Neural crest cell (in vitro differentiated cells): ENCODE measurements at regions not wholly inside any gene's neighbourhood (a gene's known extent, or its start where the extent isn't known, plus 50 kb on each side); places are given as distances from the start of the nearest gene placed in this dataset.
A peak's percentile ranks its signal among the peaks of the same experiment; 100 is the strongest.

Experiments
- DNase-seq: peaks from one replicate; pipeline ENCODE4 v3.0.0; 2021; ENCODE audit warnings: low read depth, mixed read lengths, low spot score
- H3K27ac Mint-ChIP-seq: one replicate; pipeline ENCODE4 v1.8.0; 2021; ENCODE audit warnings: mild to moderate bottlenecking, mixed read lengths; ENCODE audit not compliant: unreplicated experiment
- H3K27me3 Mint-ChIP-seq: 2 replicates; pipeline ENCODE4 v1.8.0; 2021; ENCODE audit warnings: low read depth, mild to moderate bottlenecking, mixed read lengths
- H3K36me3 Mint-ChIP-seq: 2 replicates; pipeline ENCODE4 v1.8.0; 2021; ENCODE audit warnings: low read depth, mild to moderate bottlenecking, mixed read lengths
- H3K4me1 Mint-ChIP-seq: 2 replicates; pipeline ENCODE4 v1.8.0; 2021; ENCODE audit warnings: mixed read lengths
- H3K4me3 Mint-ChIP-seq: one replicate; pipeline ENCODE4 v1.8.0; 2021; ENCODE audit warnings: mild to moderate bottlenecking, mixed read lengths
- H3K9me3 Mint-ChIP-seq: 2 replicates; pipeline ENCODE4 v1.8.0; 2021; ENCODE audit warnings: mixed read lengths
- TF ChIP-seq, protein P1 (sequence below): fragments of 200-600 bp; sonication (generic); conservative IDR thresholded peaks from 2 replicates; pipeline ENCODE4 v1.5.0; 2021; ENCODE audit warnings: antibody characterized with exemption, mild to moderate bottlenecking

- TF ChIP-seq, protein P1, sequence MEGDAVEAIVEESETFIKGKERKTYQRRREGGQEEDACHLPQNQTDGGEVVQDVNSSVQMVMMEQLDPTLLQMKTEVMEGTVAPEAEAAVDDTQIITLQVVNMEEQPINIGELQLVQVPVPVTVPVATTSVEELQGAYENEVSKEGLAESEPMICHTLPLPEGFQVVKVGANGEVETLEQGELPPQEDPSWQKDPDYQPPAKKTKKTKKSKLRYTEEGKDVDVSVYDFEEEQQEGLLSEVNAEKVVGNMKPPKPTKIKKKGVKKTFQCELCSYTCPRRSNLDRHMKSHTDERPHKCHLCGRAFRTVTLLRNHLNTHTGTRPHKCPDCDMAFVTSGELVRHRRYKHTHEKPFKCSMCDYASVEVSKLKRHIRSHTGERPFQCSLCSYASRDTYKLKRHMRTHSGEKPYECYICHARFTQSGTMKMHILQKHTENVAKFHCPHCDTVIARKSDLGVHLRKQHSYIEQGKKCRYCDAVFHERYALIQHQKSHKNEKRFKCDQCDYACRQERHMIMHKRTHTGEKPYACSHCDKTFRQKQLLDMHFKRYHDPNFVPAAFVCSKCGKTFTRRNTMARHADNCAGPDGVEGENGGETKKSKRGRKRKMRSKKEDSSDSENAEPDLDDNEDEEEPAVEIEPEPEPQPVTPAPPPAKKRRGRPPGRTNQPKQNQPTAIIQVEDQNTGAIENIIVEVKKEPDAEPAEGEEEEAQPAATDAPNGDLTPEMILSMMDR: peak; percentile 45
- no peak for DNase-seq
- Mint-ChIP-seq H3K27ac (no peak overlapping the region), H3K4me1 (peaks cover 14% of the 10 kb centered on the region), H3K27me3 (no peaks in the 10 kb centered on the region), H3K4me3 (no peak overlapping the region), H3K36me3 (no peaks in the 10 kb centered on the region), H3K9me3 (no peaks in the 10 kb centered on the region)
These were observed 750.3 kb downstream of the MAT2B start for GRCh38 chr5:164255598-164256213.

DNA sequence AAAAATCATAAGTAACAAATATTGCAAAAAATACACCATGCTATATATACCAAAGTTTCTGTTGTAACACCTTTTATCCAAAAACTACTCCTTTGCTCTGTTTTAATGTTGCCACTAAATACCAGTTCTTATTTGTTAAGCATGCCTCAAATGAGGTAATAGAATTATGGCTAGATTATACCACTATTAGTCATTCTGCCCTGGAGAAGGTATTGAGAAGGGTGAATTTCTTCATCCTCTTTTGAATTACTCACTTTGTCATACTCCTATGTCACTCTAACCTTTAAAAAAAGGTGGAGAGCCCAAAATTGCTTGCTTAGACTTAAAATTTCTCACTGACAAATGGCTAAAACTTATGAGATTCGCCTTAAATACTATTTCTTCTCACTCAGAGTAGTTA is 750.9 kb downstream of the MAT2B start:
- H3K27ac Mint-ChIP-seq: no peak overlapping the region
- peaks cover 14% of the 10 kb centered on the region for H3K4me1 Mint-ChIP-seq
- DNase-seq: no peak
- H3K9me3 Mint-ChIP-seq: no peaks in the 10 kb centered on the region
- TF ChIP-seq, protein P1: no peak
- no peaks in the 10 kb centered on the region for H3K36me3 Mint-ChIP-seq
- H3K4me3 Mint-ChIP-seq: no peak overlapping the region
- H3K27me3 Mint-ChIP-seq: no peaks in the 10 kb centered on the region

GRCh38 chr5:164256954-164257353 is 751.5 kb downstream of the MAT2B start:
- Mint-ChIP-seq H3K27ac (no peak overlapping the region), H3K36me3 (no peaks in the 10 kb centered on the region), H3K27me3 (no peaks in the 10 kb centered on the region), H3K4me1 (peaks cover 14% of the 10 kb centered on the region), H3K4me3 (no peak overlapping the region), H3K9me3 (no peaks in the 10 kb centered on the region)
- DNase-seq: no peak
- TF ChIP-seq, protein P1: no peak

- H3K27me3 Mint-ChIP-seq: no peaks in the 10 kb centered on the region
- no peaks in the 10 kb centered on the region for H3K36me3 Mint-ChIP-seq
- TF ChIP-seq, protein P1: no peak
- no peak overlapping the region for H3K27ac Mint-ChIP-seq
- H3K4me3 Mint-ChIP-seq: no peak overlapping the region
- no peak for DNase-seq
- no peaks in the 10 kb centered on the region for H3K4me1 Mint-ChIP-seq
- H3K9me3 Mint-ChIP-seq: peaks cover 2% of the 10 kb centered on the region
These were observed 760.1 kb downstream of the MAT2B start for GRCh38 chr5:164265566-164265965.

DNA sequence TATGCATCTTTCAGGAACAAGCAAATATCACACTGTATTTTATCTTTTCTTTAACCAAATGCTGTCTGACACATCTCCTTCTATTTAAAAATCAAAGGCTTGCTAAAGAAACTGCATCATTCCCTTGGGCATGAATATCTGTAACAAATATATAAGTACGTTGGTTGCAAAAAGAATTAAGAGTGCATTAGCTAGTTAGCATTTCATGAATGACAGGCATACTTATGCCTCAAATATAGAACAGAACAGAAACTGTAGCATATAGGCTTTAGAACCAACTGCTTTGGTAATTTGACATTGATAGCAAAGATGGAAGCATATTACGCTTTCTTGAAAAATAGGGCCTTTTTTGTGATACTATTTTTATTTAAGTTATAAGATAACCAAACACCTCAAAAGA is 761.2 kb downstream of the MAT2B start:
- Mint-ChIP-seq H3K27ac (no peak overlapping the region), H3K36me3 (no peaks in the 10 kb centered on the region), H3K27me3 (no peaks in the 10 kb centered on the region), H3K4me1 (no peaks in the 10 kb centered on the region), H3K4me3 (no peak overlapping the region), H3K9me3 (peaks cover 2% of the 10 kb centered on the region)
- TF ChIP-seq, protein P1: no peak
- DNase-seq: no peak
